Activated T-cell treated with anti-CD3 and anti-CD28 coated beads, Interleukin-2, amount 50 U/mL, for 4 hours (primary cell): ENCODE measurements at regions not wholly inside any gene's neighbourhood (a gene's known extent, or its start where the extent isn't known, plus 50 kb on each side); places are given as distances from the start of the nearest gene placed in this dataset.

Source experiments
- ATAC-seq, 2 donors: fragments of 200-7000 bp; cut with Tn5 transposase; one replicate each; pipeline ENCODE4 v1.10.0; 2021
- DNase-seq: peaks from one replicate; pipeline ENCODE4 v3.0.0-alpha.2; 2020
- H3K27me3 Mint-ChIP-seq: one replicate; pipeline ENCODE4 v1.8.0; 2021; ENCODE audit warnings: low read depth, mixed read lengths
- H3K36me3 Mint-ChIP-seq: one replicate; pipeline ENCODE4 v1.8.0; 2022; ENCODE audit warnings: mixed read lengths; ENCODE audit not compliant: insufficient read depth
- H3K4me1 Mint-ChIP-seq: one replicate; pipeline ENCODE4 v1.8.0; 2021; ENCODE audit warnings: low read depth, mixed read lengths
- H3K4me3 Mint-ChIP-seq: one replicate; pipeline ENCODE4 v1.8.0; 2021; ENCODE audit warnings: mild to moderate bottlenecking, moderate library complexity, mixed read lengths
- H3K9me3 Mint-ChIP-seq: one replicate; pipeline ENCODE4 v1.8.0; 2021; ENCODE audit warnings: mixed read lengths

DNA sequence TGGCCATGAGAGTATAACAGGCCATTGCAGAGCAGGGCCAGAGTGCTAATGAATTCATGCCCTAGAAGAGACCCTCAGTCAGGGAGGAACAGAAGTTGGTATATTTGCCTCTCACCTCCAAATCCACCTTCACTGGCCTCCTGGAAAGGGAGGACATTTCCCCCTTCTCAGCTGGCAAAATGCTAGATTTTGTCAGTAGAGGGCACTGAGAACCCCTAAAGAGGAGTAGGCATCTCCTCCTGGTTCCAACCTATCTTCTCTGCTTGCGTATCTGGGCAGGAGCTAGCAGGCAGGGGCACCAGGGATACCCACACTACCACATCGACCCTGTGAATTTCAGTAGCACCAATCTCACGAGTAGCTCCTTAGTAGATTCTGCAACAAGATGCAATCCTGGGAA is 79.8 kb upstream of the GHITM start:
- H3K9me3 Mint-ChIP-seq, result no peaks in the 10 kb centered on the region
- no peak for DNase-seq
- no peaks in the 10 kb centered on the region for H3K4me1 Mint-ChIP-seq
- H3K27me3 Mint-ChIP-seq, result peaks cover 16% of the 10 kb centered on the region
- no peak for ATAC-seq
- no peak overlapping the region for H3K4me3 Mint-ChIP-seq
- H3K36me3 Mint-ChIP-seq, result no peaks in the 10 kb centered on the region

DNA sequence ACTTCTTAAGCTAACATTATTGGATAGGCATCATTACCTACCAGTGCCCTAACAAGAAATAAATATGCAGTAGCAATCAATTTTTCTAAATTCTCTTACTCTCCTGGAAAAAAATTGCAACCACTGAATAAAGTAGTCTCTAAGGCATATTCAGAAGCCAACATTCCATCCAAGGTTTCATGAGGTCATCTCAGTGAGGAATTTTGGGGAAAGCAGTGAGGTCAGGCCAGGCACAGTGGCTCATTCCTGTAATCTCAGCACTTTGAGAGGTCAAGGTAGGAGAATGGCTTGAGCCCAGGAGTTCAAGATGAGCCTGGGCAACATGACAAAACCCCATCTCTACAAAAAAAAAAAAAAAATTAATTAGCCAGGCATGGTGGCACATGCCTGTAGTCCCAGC is 75.9 kb upstream of the GHITM start:
- Mint-ChIP-seq H3K9me3 (no peaks in the 10 kb centered on the region), H3K4me1 (no peaks in the 10 kb centered on the region), H3K27me3 (peaks cover 18% of the 10 kb centered on the region), H3K36me3 (no peaks in the 10 kb centered on the region), H3K4me3 (no peak overlapping the region)
- ATAC-seq, result no peak
- DNase-seq, result no peak

DNA sequence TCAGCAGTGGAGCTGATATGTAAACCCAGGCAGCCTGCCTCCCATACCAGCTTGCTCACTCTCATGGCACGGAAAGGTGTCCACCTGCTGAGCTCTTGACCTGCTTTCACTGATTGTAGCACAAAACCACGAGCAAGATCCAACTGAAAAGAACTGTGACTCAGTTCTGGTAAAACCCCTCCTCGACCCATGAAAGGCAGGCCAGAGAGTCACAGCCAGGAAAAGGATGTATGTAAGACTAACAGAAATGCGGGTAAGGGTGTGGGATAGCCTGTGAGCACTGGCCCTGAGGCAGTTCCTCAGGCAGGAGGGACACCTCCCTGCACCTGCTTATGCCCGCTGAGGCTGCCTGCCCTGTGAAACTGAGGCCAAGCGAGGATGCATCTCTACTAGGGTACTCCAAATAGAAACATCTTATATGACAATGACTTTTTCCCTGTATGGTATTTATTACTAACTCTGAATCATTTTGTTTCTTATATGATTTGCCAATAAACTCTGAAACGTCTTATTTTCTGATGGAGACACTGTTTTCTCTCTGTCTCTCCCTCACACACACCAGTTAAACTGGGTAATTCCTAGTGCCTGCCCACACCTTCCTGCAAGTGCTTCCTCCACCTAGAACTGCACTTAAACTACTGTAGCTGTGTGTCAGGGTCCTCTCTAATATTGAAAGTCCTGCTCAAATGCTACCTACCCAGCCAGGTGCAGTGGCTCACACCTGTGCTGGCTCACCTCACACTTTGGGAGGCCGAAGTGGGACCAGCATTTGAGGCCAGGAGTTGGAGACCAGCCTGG is 73.3 kb upstream of the GHITM start:
- ATAC-seq, result no peak

DNA sequence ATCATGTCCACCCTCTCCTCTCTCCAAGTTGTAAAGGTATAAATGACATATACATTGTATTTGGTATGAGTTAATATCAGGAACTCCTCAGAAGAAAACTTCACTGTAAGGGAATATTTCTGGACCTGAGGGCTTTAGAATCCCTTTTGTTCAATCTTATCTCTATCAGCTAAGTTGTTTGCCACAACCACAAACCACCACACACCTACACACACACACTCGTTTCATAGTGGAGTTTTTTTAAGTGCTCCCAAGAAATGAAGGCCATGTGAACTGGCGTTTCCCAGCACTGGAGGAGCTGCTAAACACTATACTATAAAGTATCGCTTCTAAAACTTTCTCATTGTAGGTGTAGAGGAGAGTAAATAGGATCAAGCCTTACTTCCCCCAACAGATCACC is 64.8 kb upstream of the GHITM start:
- no peak for DNase-seq
- Mint-ChIP-seq H3K9me3 (no peaks in the 10 kb centered on the region), H3K4me3 (no peak overlapping the region), H3K36me3 (no peaks in the 10 kb centered on the region), H3K27me3 (peaks cover 10% of the 10 kb centered on the region), H3K4me1 (no peaks in the 10 kb centered on the region)
- no peak for ATAC-seq

More for the DNA sequence above, 73.3 kb upstream of the GHITM start:
- peaks cover 12% of the 10 kb centered on the region for H3K27me3 Mint-ChIP-seq
- no peaks in the 10 kb centered on the region for H3K4me1 Mint-ChIP-seq
- no peak for DNase-seq
- H3K36me3 Mint-ChIP-seq, result no peaks in the 10 kb centered on the region
- H3K9me3 Mint-ChIP-seq, result no peaks in the 10 kb centered on the region
- H3K4me3 Mint-ChIP-seq, result no peak overlapping the region

DNA sequence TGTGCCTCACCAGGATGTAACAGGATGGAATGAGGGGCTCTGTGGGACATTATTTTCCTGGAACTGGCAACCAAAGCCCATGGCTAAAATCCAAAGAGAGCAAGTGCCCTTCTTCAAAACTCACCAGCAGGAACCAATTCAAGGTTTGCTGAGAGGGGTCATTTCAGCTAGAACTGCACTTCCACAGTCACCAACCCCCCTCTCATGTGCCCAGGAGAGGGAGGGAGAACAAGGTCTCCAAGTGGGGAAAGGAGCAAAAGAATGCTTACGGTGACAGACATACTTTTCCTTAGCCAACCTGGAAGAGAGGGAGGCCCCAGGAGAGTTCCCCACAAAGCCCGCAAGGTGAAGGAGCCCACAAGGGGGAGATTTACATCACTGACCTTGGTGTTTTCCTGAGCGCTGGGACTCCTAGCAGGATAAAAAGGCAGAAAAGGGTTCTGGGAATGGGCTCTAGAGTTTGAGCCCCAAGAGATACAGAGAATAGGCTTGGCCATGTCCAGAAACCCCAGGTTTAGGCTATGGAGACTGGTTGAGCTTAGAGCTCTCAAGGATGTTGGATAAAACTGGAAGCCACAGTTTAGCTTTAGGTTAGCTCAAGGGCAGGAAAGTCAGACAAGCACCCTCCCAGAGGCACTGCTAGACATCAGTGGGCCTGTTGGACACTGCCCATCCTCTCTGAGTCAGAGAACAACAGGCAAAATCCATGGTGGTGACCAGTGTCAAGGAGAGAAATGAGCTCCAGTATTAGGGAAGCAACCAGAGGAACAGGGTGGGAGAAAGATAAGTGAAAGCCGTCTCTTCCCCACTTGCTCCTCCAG is 63.9 kb upstream of the GHITM start:
- Mint-ChIP-seq H3K9me3 (no peaks in the 10 kb centered on the region), H3K36me3 (no peaks in the 10 kb centered on the region), H3K4me3 (no peak overlapping the region), H3K27me3 (peaks cover 10% of the 10 kb centered on the region), H3K4me1 (no peaks in the 10 kb centered on the region)
- ATAC-seq, result no peak
- DNase-seq, result no peak

DNA sequence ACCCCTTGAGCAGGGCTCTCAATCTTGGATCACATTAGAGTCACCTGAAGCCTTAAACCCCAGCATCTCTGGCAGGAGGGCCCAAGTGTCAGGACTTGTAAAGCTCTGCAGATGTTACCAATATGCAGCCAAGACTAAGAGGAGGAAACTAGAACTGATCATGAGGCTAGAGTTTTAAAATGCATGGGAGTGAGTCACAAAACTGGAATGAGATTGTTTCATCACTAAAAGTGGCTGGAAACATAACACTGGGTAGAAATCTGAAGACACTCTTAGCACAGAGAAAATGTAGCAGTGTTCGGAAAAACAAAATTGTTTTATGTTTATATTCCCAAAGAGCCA is 63.3 kb upstream of the GHITM start:
- no peaks in the 10 kb centered on the region for H3K36me3 Mint-ChIP-seq
- H3K27me3 Mint-ChIP-seq, result peaks cover 10% of the 10 kb centered on the region
- H3K4me1 Mint-ChIP-seq, result no peaks in the 10 kb centered on the region
- no peak for DNase-seq
- ATAC-seq, result no peak
- no peak overlapping the region for H3K4me3 Mint-ChIP-seq
- no peaks in the 10 kb centered on the region for H3K9me3 Mint-ChIP-seq

DNA sequence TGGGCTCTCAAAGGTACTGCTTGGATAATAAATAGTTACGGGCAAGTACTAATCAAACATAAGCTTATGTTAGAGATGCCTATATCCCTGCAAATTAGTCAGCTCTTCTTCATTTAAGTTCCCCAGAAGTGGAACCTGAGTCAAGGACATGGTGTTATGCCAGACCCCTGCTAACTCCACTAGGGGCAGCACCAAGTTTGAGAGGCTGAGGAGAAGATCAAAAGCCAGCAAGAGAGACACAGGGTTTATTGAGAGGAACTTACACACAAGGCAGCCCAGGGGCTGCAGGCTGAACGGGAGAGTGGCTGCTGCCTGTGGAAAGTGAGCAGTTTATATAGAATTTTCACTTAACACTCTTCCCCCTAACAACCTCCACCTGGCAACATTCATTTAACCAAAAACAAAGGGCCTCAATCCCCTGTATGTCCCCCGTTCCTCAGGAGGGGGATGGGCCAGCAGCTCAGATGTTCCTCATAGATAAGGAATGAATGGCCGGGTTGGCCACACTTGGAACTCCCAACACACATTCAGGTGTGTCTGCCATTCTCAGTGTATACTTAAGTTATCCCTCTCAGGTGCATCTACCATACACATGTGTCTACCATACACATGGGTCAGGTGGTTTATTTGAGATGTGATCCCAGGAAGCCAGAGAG is 62.6 kb upstream of the GHITM start:
- Mint-ChIP-seq H3K27me3 (peaks cover 10% of the 10 kb centered on the region), H3K4me3 (no peak overlapping the region), H3K9me3 (no peaks in the 10 kb centered on the region), H3K4me1 (no peaks in the 10 kb centered on the region), H3K36me3 (no peaks in the 10 kb centered on the region)
- ATAC-seq (peak in 1 of 2 donors; percentile 41), DNase-seq (no peak)

DNA sequence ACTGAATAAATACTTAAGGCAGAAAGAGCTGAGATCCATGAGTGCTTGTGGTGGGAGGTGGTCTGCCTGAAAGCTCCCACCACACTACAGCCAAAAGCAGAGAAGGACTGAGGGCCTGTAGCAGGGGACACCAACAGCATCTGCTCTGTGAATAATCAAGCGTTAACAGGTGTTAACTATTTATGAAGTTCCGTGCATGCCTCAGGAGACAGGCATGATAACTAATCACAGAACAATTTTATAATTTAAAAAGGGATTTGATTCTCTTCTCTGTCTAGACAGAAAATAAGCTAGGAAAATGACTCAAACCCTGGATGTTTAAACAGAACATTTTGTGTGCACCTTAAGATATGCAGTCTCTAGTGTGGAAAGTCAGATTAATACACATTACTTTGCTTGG is 61.5 kb upstream of the GHITM start:
- Mint-ChIP-seq H3K9me3 (no peaks in the 10 kb centered on the region), H3K27me3 (peaks cover 14% of the 10 kb centered on the region), H3K36me3 (no peaks in the 10 kb centered on the region), H3K4me1 (no peaks in the 10 kb centered on the region), H3K4me3 (no peak overlapping the region)
- ATAC-seq (no peak), DNase-seq (no peak)

DNA sequence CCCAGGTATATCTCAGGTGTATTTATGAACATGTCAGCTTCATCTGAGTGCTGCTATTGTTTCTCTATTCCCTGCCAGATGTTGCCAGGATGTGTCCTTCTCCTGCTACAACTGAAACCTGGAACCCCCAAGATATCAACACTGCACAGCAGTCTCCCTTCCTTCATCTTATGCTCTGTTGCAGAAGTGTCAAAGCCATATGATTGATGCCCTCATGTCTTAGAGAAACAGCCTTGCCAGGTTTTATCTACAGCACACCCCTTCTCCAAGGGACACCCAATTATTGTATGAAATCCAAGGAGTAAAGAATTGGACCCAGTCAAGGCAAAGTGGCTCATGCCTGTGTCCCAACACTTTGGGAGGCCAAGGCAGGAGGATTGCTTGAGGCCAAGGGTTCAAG is 60.5 kb upstream of the GHITM start:
- no peak for DNase-seq
- no peaks in the 10 kb centered on the region for H3K36me3 Mint-ChIP-seq
- H3K27me3 Mint-ChIP-seq, result peaks cover 14% of the 10 kb centered on the region
- no peaks in the 10 kb centered on the region for H3K4me1 Mint-ChIP-seq
- no peak for ATAC-seq
- H3K9me3 Mint-ChIP-seq, result no peaks in the 10 kb centered on the region
- H3K4me3 Mint-ChIP-seq, result no peak overlapping the region

DNA sequence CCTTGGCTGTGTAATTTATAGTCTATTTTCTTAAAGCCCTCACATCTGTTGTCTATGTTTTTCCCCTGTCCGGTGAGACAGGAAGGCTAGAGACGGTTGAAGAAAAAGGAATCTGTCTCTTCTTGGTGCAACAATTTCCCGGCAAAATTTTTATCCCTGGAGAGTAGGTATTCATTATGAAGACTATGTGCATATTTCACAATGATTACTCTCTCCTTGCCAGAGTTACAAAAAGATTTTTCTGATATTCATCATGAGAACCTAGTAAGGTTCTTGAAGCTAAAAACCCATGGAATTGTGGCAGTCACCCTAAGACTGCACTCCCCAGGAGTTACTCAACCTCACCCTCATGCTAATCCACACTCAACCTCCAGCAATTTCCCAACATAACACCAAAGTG is 55.0 kb upstream of the GHITM start:
- Mint-ChIP-seq H3K4me3 (no peak overlapping the region), H3K4me1 (no peaks in the 10 kb centered on the region), H3K27me3 (peaks cover 37% of the 10 kb centered on the region), H3K36me3 (no peaks in the 10 kb centered on the region), H3K9me3 (peaks cover 6% of the 10 kb centered on the region)
- no peak for DNase-seq
- ATAC-seq, result no peak

DNA sequence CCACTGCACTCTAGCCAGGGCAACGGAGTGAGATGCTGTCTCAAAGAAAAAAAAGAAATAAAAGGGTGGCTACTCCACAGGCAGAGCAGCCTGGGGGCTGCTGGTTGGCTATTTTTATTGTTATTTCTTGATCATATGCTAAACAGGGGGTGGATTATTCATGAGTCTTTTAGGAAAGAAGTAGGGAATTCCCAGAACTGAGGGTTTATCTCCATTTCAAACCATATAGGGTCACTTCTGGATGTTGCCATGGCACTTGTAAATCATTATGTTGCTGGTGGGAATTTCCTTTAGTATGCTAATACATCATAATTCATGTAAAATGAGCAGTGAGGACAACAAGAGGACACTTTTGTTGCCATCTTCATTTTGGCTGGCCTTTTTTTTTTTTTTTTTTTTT is 52.1 kb upstream of the GHITM start:
- Mint-ChIP-seq H3K27me3 (peaks cover 39% of the 10 kb centered on the region), H3K9me3 (peaks cover 6% of the 10 kb centered on the region), H3K36me3 (no peaks in the 10 kb centered on the region), H3K4me1 (no peaks in the 10 kb centered on the region), H3K4me3 (no peak overlapping the region)
- ATAC-seq (no peak), DNase-seq (no peak)

DNA sequence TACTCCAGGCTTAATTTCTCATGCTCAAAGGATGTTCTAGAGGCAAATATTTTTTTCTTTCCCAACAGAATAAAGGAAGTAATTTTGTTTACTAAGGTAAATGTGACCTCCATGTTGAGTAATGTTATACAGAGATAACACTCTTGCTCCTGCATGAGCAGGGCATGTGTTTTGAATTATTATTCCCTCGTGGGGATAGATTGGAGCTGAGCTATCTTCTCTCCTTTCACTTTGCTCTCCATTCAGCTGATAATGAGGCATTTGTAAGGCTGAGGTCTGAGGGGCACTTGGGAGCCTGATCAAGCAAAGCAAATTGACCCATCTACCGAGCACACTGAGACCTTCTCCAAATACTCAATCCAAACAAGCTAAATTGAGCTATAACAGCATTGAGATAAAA is 50.7 kb upstream of the GHITM start:
- DNase-seq (no peak), ATAC-seq (no peak)
- Mint-ChIP-seq H3K27me3 (peaks cover 37% of the 10 kb centered on the region), H3K4me1 (no peaks in the 10 kb centered on the region), H3K4me3 (no peak overlapping the region), H3K36me3 (no peaks in the 10 kb centered on the region), H3K9me3 (peaks cover 6% of the 10 kb centered on the region)

DNA sequence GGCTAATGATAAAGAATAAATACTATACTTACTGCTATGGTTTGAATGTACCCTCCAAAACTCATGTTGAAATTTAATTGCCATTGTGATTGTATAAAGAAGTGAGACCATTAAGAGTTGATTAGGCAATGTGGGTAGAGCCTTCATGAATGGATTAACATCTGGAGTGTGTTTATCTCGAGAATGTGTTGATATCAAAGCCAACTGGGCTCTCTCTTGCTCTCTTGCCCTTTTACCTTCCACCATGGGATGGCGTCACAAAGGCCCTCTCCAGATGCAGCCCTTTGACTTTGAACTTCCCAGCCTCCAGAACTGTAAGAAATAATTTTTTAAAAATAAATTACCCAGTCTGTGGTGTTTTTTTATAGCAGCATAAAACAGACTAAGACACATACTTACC is 50.1 kb upstream of the GHITM start:
- H3K9me3 Mint-ChIP-seq, result peaks cover 3% of the 10 kb centered on the region
- H3K4me1 Mint-ChIP-seq, result no peaks in the 10 kb centered on the region
- H3K27me3 Mint-ChIP-seq, result peaks cover 33% of the 10 kb centered on the region
- DNase-seq (no peak), ATAC-seq (no peak)
- no peaks in the 10 kb centered on the region for H3K36me3 Mint-ChIP-seq
- no peak overlapping the region for H3K4me3 Mint-ChIP-seq
